Large intestine (tissue), 3 donors: ENCODE measurements at regions not wholly inside any gene's neighbourhood (a gene's known extent, or its start where the extent isn't known, plus 50 kb on each side); places are given as distances from the start of the nearest gene placed in this dataset.

ENCODE experiments used
- DNase-seq, 2 donors: peaks; one replicate each; pipeline versions ENCODE4 v3.0.0 to v3.0.0-alpha.2; 2013
- H3K27ac ChIP-seq: one replicate; pipeline ENCODE4 v1.5.1; 2013; ENCODE audit warnings: low read length
- H3K27me3 ChIP-seq: 2 replicates; pipeline ENCODE4 v1.6.1; 2013; ENCODE audit warnings: low read length; ENCODE audit not compliant: control insufficient read depth, insufficient read depth
- H3K36me3 ChIP-seq: 2 replicates; pipeline ENCODE4 v1.6.1; 2013; ENCODE audit warnings: low read length; ENCODE audit not compliant: control insufficient read depth, insufficient read depth
- H3K4me1 ChIP-seq: one replicate; pipeline ENCODE4 v1.6.1; 2013; ENCODE audit warnings: low read length; ENCODE audit not compliant: control insufficient read depth, insufficient read depth
- H3K4me3 ChIP-seq: one replicate; pipeline ENCODE4 v1.5.1; 2013; ENCODE audit warnings: low read length
- H3K9me3 ChIP-seq: one replicate; pipeline ENCODE4 v1.6.1; 2013; ENCODE audit warnings: mild to moderate bottlenecking, low read depth, low read length, moderate library complexity; ENCODE audit not compliant: control insufficient read depth
- WGBS: methylation state at CpG from one replicate; pipeline ENCODE4 v1.1.5; 2013; ENCODE audit warnings: low lambda C conversion rate; ENCODE audit not compliant: insufficient coverage; 5-methylcytosine and 5-hydroxymethylcytosine counted together

DNA sequence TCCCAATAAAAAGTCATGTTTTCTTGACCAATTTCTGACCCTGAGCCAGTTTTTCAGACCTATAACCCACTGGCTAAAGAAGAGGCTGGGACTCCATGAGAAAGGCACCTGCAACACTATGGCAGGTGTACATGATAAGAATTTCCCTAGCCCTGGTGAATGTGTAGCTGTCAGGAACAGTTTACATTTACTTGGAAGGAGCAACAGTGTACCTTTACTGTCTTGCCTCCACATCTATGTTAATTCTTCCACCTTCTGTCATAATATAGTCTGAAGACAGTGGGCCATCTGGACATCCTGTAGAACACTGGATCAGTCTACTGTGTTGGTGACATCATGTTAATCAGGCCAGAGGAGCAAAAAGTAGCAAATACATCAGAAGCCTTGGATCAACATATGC, 72.1 kb upstream of the CD82 start:
- H3K4me1 ChIP-seq = no peaks in the 10 kb centered on the region
- no peak overlapping the region for H3K27ac ChIP-seq
- no peaks in the 10 kb centered on the region for H3K36me3 ChIP-seq
- no peak for DNase-seq
- no peaks in the 10 kb centered on the region for H3K9me3 ChIP-seq
- no peak overlapping the region for H3K4me3 ChIP-seq
- peaks cover 9% of the 10 kb centered on the region for H3K27me3 ChIP-seq

- no CpG with 5 or more reads among the region's 1 CpG for WGBS
- H3K4me3 ChIP-seq = no peak overlapping the region
- no peak for DNase-seq
- H3K27ac ChIP-seq = no peak overlapping the region
- peaks cover 9% of the 10 kb centered on the region for H3K27me3 ChIP-seq
- no peaks in the 10 kb centered on the region for H3K36me3 ChIP-seq
- H3K9me3 ChIP-seq = no peaks in the 10 kb centered on the region
- H3K4me1 ChIP-seq = no peaks in the 10 kb centered on the region
These were observed 71.5 kb upstream of the CD82 start for GRCh38 chr11:44493930-44494329.

DNA sequence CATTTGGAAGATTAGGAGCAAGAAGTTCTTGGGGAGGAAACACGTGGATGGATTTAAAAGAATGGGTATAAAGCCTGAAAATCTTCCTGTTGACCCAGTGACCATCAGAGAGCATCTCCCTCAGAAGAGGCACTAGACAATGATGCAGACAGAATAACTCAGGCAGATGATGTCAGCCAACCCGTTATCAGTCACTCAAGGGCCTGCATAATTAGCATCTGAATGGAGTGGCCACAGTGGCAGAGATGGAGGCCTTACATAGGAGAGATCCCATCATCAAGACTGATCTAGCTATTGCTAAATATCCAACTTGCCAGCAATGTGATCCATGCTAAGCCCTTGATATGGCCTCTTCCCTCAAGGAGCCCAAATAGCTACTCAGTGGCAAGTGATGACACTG, 70.7 kb upstream of the CD82 start:
- Histone ChIP-seq H3K36me3 (no peaks in the 10 kb centered on the region), H3K27ac (no peak overlapping the region), H3K9me3 (no peaks in the 10 kb centered on the region), H3K4me1 (no peaks in the 10 kb centered on the region), H3K4me3 (no peak overlapping the region), H3K27me3 (peaks cover 9% of the 10 kb centered on the region)
- no CpG with 5 or more reads among the region's 2 CpGs for WGBS
- no peak for DNase-seq

- Histone ChIP-seq H3K9me3 (no peaks in the 10 kb centered on the region), H3K4me1 (no peaks in the 10 kb centered on the region), H3K27me3 (peaks cover 10% of the 10 kb centered on the region), H3K27ac (no peak overlapping the region), H3K4me3 (no peak overlapping the region), H3K36me3 (no peaks in the 10 kb centered on the region)
- WGBS = 83% methylated on average over 1 of the region's 3 CpGs
- no peak for DNase-seq
These were observed 69.1 kb upstream of the CD82 start for GRCh38 chr11:44496391-44496790.

DNA sequence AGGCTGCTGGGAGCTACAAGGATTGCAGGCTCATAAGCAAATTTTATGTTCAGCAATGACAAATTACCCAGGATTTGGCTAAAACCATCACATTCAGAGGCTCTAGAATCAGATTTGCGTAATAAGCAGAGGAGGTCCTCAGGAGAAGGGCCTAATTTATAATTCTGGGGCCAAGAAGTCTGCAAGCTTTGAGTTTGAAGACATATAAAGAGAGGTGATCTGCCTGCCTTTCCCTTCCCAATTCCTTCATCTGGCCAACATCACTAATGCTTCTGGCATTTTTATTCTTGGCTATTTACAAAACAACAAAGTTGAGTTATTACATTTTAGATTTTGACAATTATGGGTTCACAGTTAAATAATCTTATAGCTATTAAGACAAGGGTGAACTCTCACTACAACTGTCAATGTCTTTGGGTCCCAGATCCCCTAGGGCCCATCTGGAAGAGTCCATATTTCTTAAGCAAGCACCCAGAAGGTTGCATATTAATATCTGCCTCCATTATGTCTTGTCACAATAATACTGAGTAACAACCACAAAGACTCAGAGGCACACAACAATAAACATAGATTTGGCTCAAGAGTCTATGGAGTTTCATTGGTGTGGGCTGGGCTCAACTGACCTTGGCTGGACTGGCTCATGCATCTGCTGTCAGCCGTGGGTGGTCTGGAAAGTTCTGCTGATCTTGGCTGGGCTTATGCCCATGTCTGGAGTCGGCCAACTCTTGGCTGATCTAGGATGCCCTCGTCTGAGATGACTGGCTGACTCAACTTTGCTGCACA, 67.2 kb upstream of the CD82 start:
- no CpG with 5 or more reads among the region's 4 CpGs for WGBS
- no peak for DNase-seq
- no peak overlapping the region for H3K27ac ChIP-seq
- H3K27me3 ChIP-seq = peaks cover 5% of the 10 kb centered on the region
- H3K4me3 ChIP-seq = no peak overlapping the region
- H3K36me3 ChIP-seq = no peaks in the 10 kb centered on the region
- H3K9me3 ChIP-seq = no peaks in the 10 kb centered on the region
- no peaks in the 10 kb centered on the region for H3K4me1 ChIP-seq

- H3K9me3 ChIP-seq = peaks cover 6% of the 10 kb centered on the region
- H3K4me1 ChIP-seq = no peaks in the 10 kb centered on the region
- peaks cover 4% of the 10 kb centered on the region for H3K27me3 ChIP-seq
- no peak overlapping the region for H3K27ac ChIP-seq
- no peak overlapping the region for H3K4me3 ChIP-seq
- no peaks in the 10 kb centered on the region for H3K36me3 ChIP-seq
- no peak for DNase-seq
- WGBS = no CpG with 5 or more reads among the region's 6 CpGs
These were observed 63.0 kb upstream of the CD82 start for GRCh38 chr11:44502506-44502905.

- peaks cover 8% of the 10 kb centered on the region for H3K27me3 ChIP-seq
- no peak for DNase-seq
- H3K4me3 ChIP-seq = no peak overlapping the region
- no peaks in the 10 kb centered on the region for H3K4me1 ChIP-seq
- peaks cover 6% of the 10 kb centered on the region for H3K9me3 ChIP-seq
- 50% methylated on average over 2 of the region's 5 CpGs for WGBS
- H3K36me3 ChIP-seq = no peaks in the 10 kb centered on the region
- H3K27ac ChIP-seq = no peak overlapping the region
These were observed 59.8 kb upstream of the CD82 start for GRCh38 chr11:44505581-44506054.

GRCh38 chr11:44506375-44507016, 59.0 kb upstream of the CD82 start:
- Histone ChIP-seq H3K27ac (no peak overlapping the region), H3K27me3 (peaks cover 6% of the 10 kb centered on the region), H3K36me3 (no peaks in the 10 kb centered on the region), H3K4me1 (no peaks in the 10 kb centered on the region), H3K9me3 (peaks cover 6% of the 10 kb centered on the region), H3K4me3 (no peak overlapping the region)
- no peak for DNase-seq
- no CpG with 5 or more reads among the region's 7 CpGs for WGBS

DNA sequence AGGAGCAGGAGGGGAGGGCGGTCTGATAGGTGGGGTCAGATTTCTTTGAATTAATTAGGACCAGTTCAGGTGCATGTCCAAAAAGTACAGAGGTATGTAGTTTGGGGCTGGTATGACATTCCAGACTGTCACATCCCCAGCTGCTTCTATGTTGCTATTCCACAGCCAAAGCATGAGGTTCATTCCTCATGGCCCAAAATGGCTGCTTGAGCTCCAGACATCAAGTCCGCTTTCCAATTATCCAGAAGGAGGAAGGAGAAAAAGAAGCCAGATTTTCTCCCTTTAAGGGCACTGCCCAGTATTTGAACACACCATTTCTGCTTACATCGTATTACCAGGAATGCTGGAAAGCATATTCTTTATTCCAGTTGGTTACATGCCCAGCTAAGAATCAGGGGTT, 58.0 kb upstream of the CD82 start:
- H3K27me3 ChIP-seq = peaks cover 6% of the 10 kb centered on the region
- no peak for DNase-seq
- H3K4me3 ChIP-seq = no peak overlapping the region
- 100% methylated on average over 1 of the region's 3 CpGs for WGBS
- H3K4me1 ChIP-seq = no peaks in the 10 kb centered on the region
- no peak overlapping the region for H3K27ac ChIP-seq
- peaks cover 6% of the 10 kb centered on the region for H3K9me3 ChIP-seq
- H3K36me3 ChIP-seq = no peaks in the 10 kb centered on the region

- Histone ChIP-seq H3K27me3 (peaks cover 6% of the 10 kb centered on the region), H3K36me3 (no peaks in the 10 kb centered on the region), H3K27ac (no peak overlapping the region), H3K4me3 (no peak overlapping the region), H3K9me3 (peaks cover 6% of the 10 kb centered on the region), H3K4me1 (no peaks in the 10 kb centered on the region)
- DNase-seq = no peak
- WGBS = no CpG with 5 or more reads among the region's 3 CpGs
These were observed 57.5 kb upstream of the CD82 start for GRCh38 chr11:44507896-44508445.
